H1 (cell line): ENCODE measurements at regions not wholly inside any gene's neighbourhood (a gene's known extent, or its start where the extent isn't known, plus 50 kb on each side); places are given as distances from the start of the nearest gene placed in this dataset.

Experiments
- EZH2 ChIP-seq: fragments of 200-600 bp; sonication (generic); IDR thresholded peaks from 2 replicates; pipeline ENCODE4 v1.7.1; 2012; ENCODE audit warnings: low read depth, mild to moderate bottlenecking, moderate library complexity, low read length, inconsistent platforms; ENCODE audit not compliant: severe bottlenecking
- JUN ChIP-seq: IDR thresholded peaks from 2 replicates; pipeline ENCODE4 v1.6.1; 2011; ENCODE audit warnings: low read depth, mild to moderate bottlenecking, improper control_type of control experiment, low read length
- POLR2A ChIP-seq, 2 experiments: IDR thresholded peaks; 1 replicate in 1 of 2; 2 replicates in 1 of 2; pipeline ENCODE4 v1.6.1; 2011; ENCODE audit warnings: low read depth in 2 of 2, low read length in 2 of 2, mild to moderate bottlenecking in 2 of 2; ENCODE audit errors: control extremely low read depth in 1 of 2
- RAD21 ChIP-seq, 2 experiments: IDR thresholded peaks in 1 of 2; conservative IDR thresholded peaks in 1 of 2; 2 replicates each; pipeline ENCODE4 v1.6.1; 2011; ENCODE audit warnings: low read depth in 2 of 2, low read length in 2 of 2, improper control_type of control experiment in 1 of 2, inconsistent platforms in 1 of 2, mild to moderate bottlenecking in 1 of 2, moderate library complexity in 1 of 2
- RFX5 ChIP-seq: IDR thresholded peaks from 2 replicates; pipeline ENCODE4 v1.6.1; 2011; ENCODE audit warnings: low read depth, low read length, improper control_type of control experiment, borderline replicate concordance
- SIX5 ChIP-seq: IDR thresholded peaks from 2 replicates; pipeline ENCODE4 v1.6.1; 2011; ENCODE audit warnings: mild to moderate bottlenecking, low read depth, low read length
- TAF1 ChIP-seq: IDR thresholded peaks from 2 replicates; pipeline ENCODE4 v1.6.1; 2011; ENCODE audit warnings: mild to moderate bottlenecking, low read depth, low read length
- TF ChIP-seq, protein P1 (sequence below): IDR thresholded peaks from 2 replicates; pipeline ENCODE4 v1.6.1; 2011; ENCODE audit warnings: low read depth, mild to moderate bottlenecking, low read length; ENCODE audit not compliant: insufficient read depth
- TF ChIP-seq, protein P2 (sequence below), 3 experiments: IDR thresholded peaks; 1 replicate in 2 of 3; 2 replicates in 1 of 3; pipeline versions ENCODE4 v1.5.1 to v1.6.1; 2011; ENCODE audit warnings: low read length in 3 of 3, mild to moderate bottlenecking in 3 of 3, inconsistent platforms in 2 of 3, low read depth in 1 of 3, moderate library complexity in 1 of 3; ENCODE audit not compliant: insufficient read depth in 1 of 3; ENCODE audit errors: control extremely low read depth in 1 of 3

DNA sequence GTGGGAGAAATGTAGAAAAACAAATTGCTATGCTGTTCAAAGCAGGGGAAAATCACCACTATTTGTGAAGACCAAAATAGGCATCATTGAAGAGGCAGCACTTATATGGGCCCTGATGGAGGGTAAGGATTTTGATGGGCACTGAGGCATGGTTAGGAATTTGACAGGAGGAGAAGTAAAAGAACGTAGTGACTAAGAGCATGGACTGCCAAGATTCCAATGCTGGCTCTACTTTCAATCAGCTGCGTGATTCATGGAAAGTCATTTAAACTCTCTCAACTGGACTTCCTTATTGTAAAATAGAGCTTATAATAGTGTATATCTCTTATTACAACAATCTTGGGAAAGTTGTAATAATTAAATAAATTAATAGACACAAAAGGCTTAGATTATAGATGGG lies 267.7 kb upstream of the G2E3 start:
- TF ChIP-seq RAD21 (IDR thresholded peaks at IDR 0.05 in 1 of 2, conservative IDR thresholded peaks at IDR 0.05 in 1 of 2; ENCODE audit: low read depth in 2 of 2, low read length in 2 of 2) (no peak), EZH2 (no peak), POLR2A (IDR thresholded peaks at IDR 0.05; ENCODE audit: control extremely low read depth in 1 of 2, low read depth in 2 of 2, low read length in 2 of 2) (no peak), RFX5 (no peak), SIX5 (no peak), JUN (no peak), TAF1 (no peak)
- TF ChIP-seq, protein P1, sequence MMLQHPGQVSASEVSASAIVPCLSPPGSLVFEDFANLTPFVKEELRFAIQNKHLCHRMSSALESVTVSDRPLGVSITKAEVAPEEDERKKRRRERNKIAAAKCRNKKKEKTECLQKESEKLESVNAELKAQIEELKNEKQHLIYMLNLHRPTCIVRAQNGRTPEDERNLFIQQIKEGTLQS, result no peak
- TF ChIP-seq, protein P2, sequence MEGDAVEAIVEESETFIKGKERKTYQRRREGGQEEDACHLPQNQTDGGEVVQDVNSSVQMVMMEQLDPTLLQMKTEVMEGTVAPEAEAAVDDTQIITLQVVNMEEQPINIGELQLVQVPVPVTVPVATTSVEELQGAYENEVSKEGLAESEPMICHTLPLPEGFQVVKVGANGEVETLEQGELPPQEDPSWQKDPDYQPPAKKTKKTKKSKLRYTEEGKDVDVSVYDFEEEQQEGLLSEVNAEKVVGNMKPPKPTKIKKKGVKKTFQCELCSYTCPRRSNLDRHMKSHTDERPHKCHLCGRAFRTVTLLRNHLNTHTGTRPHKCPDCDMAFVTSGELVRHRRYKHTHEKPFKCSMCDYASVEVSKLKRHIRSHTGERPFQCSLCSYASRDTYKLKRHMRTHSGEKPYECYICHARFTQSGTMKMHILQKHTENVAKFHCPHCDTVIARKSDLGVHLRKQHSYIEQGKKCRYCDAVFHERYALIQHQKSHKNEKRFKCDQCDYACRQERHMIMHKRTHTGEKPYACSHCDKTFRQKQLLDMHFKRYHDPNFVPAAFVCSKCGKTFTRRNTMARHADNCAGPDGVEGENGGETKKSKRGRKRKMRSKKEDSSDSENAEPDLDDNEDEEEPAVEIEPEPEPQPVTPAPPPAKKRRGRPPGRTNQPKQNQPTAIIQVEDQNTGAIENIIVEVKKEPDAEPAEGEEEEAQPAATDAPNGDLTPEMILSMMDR (IDR thresholded peaks at IDR 0.05; ENCODE audit: control extremely low read depth in 1 of 3, insufficient read depth in 1 of 3, low read depth in 1 of 3, low read length in 3 of 3), result no peak
